ENCODE measurements at regions not wholly inside any gene's neighbourhood (a gene's known extent, or its start where the extent isn't known, plus 50 kb on each side); places are given as distances from the start of the nearest gene placed in this dataset.

DNA sequence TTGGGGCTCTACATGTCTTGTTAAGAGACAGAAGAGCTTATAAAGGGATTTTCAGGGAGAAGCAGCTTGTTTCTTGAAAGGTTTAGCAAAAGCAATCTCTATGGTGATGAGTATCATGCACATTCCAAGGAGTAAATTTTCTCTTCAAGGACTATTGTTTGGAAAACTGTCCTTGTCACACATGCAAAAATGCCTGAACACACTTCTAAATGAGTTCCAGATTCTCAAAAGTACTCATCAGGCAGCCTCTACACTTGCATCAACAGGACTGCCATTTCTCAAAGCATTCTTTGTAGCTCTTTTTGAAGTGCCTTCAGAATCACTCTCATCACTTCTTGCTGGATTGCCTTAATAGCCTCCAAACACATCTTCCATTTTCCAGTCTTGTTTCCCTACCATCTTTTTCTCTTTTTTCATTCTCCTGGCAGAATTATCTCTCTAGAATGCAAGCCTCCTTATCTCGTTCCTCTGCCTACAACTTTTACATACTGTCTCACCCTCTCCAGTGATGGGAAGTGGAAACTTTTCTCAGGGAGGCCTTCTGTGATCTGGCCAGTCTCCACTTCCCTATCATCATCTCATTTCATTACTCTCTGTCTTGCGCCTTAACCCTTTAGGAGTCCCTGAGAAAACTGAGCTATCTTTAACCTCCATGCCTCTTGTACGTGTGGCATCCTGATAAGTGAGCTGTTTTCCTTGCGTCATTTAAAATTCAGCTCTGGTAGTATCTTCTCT, 631.5 kb upstream of the TLE4 start:
- Histone ChIP-seq H3K23me2 (ENCODE audit: low read depth, low read length) (no peaks in the 10 kb centered on the region), H2AFZ (ENCODE audit: low read length) (no peak overlapping the region), H3K4me2 (ENCODE audit: insufficient read depth in 1 of 2, low read depth in 2 of 2, low read length in 2 of 2) (no peak overlapping the region)
- no peak for TF ChIP-seq GABPA (IDR thresholded peaks at IDR 0.05; ENCODE audit: borderline replicate concordance, insufficient read depth, low read length)
- TF ChIP-seq CBX5 (IDR thresholded peaks at IDR 0.05; ENCODE audit: low read depth, low read length) = no peak
- no peak for TF ChIP-seq POLR2AphosphoS5 (IDR thresholded peaks at IDR 0.05; ENCODE audit: low read depth, low read length)
- TF ChIP-seq RFX5 (IDR thresholded peaks at IDR 0.05; ENCODE audit: borderline replicate concordance, low read depth, low read length) = no peak
- TF ChIP-seq SIX5 (IDR thresholded peaks at IDR 0.05; ENCODE audit: low read depth, low read length) = no peak
- no peak for TF ChIP-seq RBBP5 (IDR thresholded peaks at IDR 0.05; ENCODE audit: borderline replicate concordance, low read depth, low read length)
- TF ChIP-seq SAP30 (IDR thresholded peaks at IDR 0.05; ENCODE audit: insufficient read depth, insufficient replicate concordance, low read length) = no peak
- TF ChIP-seq CBX8 (IDR thresholded peaks at IDR 0.05; ENCODE audit: borderline replicate concordance, low read depth, low read length) = no peak
- TF ChIP-seq EGR1 (IDR thresholded peaks at IDR 0.05; ENCODE audit: borderline replicate concordance, low read depth, low read length) = no peak
- TF ChIP-seq SP1 (IDR thresholded peaks at IDR 0.05; ENCODE audit: low read depth, low read length) = no peak
- TF ChIP-seq NANOG (IDR thresholded peaks at IDR 0.05; ENCODE audit: insufficient read depth, low read depth, low read length, poor library complexity, severe bottlenecking) = no peak
- TF ChIP-seq KDM1A (IDR thresholded peaks at IDR 0.05; ENCODE audit: borderline replicate concordance, low read length) = no peak

More for the DNA sequence above, 631.5 kb upstream of the TLE4 start:
- H3K79me1 ChIP-seq (ENCODE audit: low read depth, low read length) = no peaks in the 10 kb centered on the region
- no peaks in the 10 kb centered on the region for H4K20me1 ChIP-seq (replicated peaks in 1 of 2; ENCODE audit: control insufficient read depth in 1 of 2, insufficient read depth in 2 of 2, low read length in 2 of 2)
- no peaks in the 10 kb centered on the region for H3K79me2 ChIP-seq (ENCODE audit: control insufficient read depth in 1 of 2, insufficient read depth in 2 of 2, low read length in 2 of 2)
- H3K36me3 ChIP-seq (ENCODE audit: control insufficient read depth in 2 of 4, insufficient read depth in 4 of 4, low read length in 3 of 4) = no peaks in the 10 kb centered on the region
- no peak overlapping the region for H3K18ac ChIP-seq (ENCODE audit: extremely low read depth, low read length)
- peaks cover 0 to 2% (median 0%) of the 10 kb centered on the region in 4 experiments; a peak in 1 of 7 replicates for H3K4me1 ChIP-seq (replicated peaks in 1 of 4; ENCODE audit: control insufficient read depth in 3 of 4, insufficient read depth in 4 of 4, low read length in 3 of 4)
- no peak overlapping the region for H3K14ac ChIP-seq (ENCODE audit: insufficient read length)
- H3K9ac ChIP-seq (replicated peaks in 1 of 4; ENCODE audit: extremely low read depth in 1 of 4, low read depth in 3 of 4, low read length in 3 of 4) = no peak overlapping the region
- WGBS, 2 experiments (ENCODE audit: extremely low coverage in 1 of 2, insufficient coverage in 1 of 2, insufficient read length in 1 of 2, insufficient replicate concordance in 2 of 2, low coverage in 1 of 2, low lambda C conversion rate in 2 of 2, missing lambda C conversion rate in 1 of 2) = 90% methylated on average over 4 of the region's 4 CpGs; no CpG with 5 or more reads in 1 of the 2 experiments
- H3K4ac ChIP-seq (replicated peaks; ENCODE audit: insufficient read length, low read depth, low read length) = no peak overlapping the region
- no peak overlapping the region for H3K56ac ChIP-seq (replicated peaks; ENCODE audit: insufficient read length, low read depth, low read length)
- no peak overlapping the region for H2BK5ac ChIP-seq (ENCODE audit: low read depth, low read length)
- no peaks in the 10 kb centered on the region for H3K27me3 ChIP-seq (replicated peaks in 1 of 4; ENCODE audit: control insufficient read depth in 3 of 4, extremely low read depth in 1 of 4, insufficient read depth in 3 of 4, low read length in 3 of 4)
- no peak overlapping the region for H4K91ac ChIP-seq (replicated peaks; ENCODE audit: insufficient read length, low read length)
- H4K8ac ChIP-seq (ENCODE audit: extremely low read depth, insufficient read depth, low read length) = no peak overlapping the region
- H3K27ac ChIP-seq (ENCODE audit: low read depth, low read length) = no peak overlapping the region
- ChIA-PET CTCF (ENCODE audit: partially characterized antibody) (interaction anchor here (0.8 to 0.9 kb wide), 2 partner anchors 17 to 194 kb away, joined by 3 to 4 read pairs; no protein-coding TSS in a partner anchor), POLR2A (ENCODE audit: partially characterized antibody) (no interaction called here)
- DNase-seq (ENCODE audit: low read depth in 1 of 2, low spot score in 2 of 2) (no peak), FAIRE-seq (no peak)
- H2BK12ac ChIP-seq (ENCODE audit: low read depth, low read length) = no peak overlapping the region
- H2BK120ac ChIP-seq (replicated peaks; ENCODE audit: low read depth, low read length) = no peak overlapping the region
- H2BK20ac ChIP-seq (ENCODE audit: low read length) = no peak overlapping the region
- H3K9me3 ChIP-seq (ENCODE audit: insufficient read depth in 2 of 2, low read depth in 1 of 2, low read length in 1 of 2) = no peaks in the 10 kb centered on the region
- no peak overlapping the region for H3K23ac ChIP-seq (ENCODE audit: insufficient read length)
- no peak overlapping the region for H2AK5ac ChIP-seq (ENCODE audit: low read depth, low read length)
- no peak overlapping the region for H3K4me3 ChIP-seq (ENCODE audit: extremely low read depth in 1 of 4, insufficient read depth in 2 of 4, low read depth in 3 of 4, low read length in 4 of 4)
- H4K5ac ChIP-seq (ENCODE audit: insufficient read length, low read depth, low read length) = no peak overlapping the region
- H2BK15ac ChIP-seq (ENCODE audit: low read length) = no peak overlapping the region
